NCI-H524 treated with DMSO at 0.1 percent for 48 hours (cell line): ENCODE measurements at regions not wholly inside any gene's neighbourhood (a gene's known extent, or its start where the extent isn't known, plus 50 kb on each side); places are given as distances from the start of the nearest gene placed in this dataset.
A peak's percentile ranks its signal among the peaks of the same experiment; 100 is the strongest.
"Not testable (repeated sequence)": the region's sequence is repeated elsewhere in the genome, so short reads cannot be mapped to it uniquely, and the experiment has no call there.

Experiments
- DNase-seq: peaks from one replicate; lab custom pipeline; 2025; lab: John Stamatoyannopoulos, UW

- peak; percentile 29 for DNase-seq
These were observed 201.2 kb downstream of the RTP5 start for GRCh38 chr2:242070726-242071125.

GRCh38 chr2:242071377-242071776, 201.8 kb downstream of the RTP5 start:
- peak; percentile 29 for DNase-seq

GRCh38 chr2:242071936-242072335, 202.4 kb downstream of the RTP5 start:
- DNase-seq = not testable (repeated sequence)

- DNase-seq = no peak
These were observed 205.6 kb downstream of the RTP5 start for GRCh38 chr2:242075168-242075567.

- DNase-seq = no peak
These were observed 206.2 kb downstream of the RTP5 start for GRCh38 chr2:242075696-242076095.

GRCh38 chr2:242076184-242076583, 206.7 kb downstream of the RTP5 start:
- DNase-seq = not testable (repeated sequence)

GRCh38 chr2:242078426-242078825, 208.9 kb downstream of the RTP5 start:
- DNase-seq = not testable (repeated sequence)

- DNase-seq = not testable (repeated sequence)
These were observed 210.3 kb downstream of the RTP5 start for GRCh38 chr2:242079792-242080191.

- not testable (repeated sequence) for DNase-seq
These were observed 211.2 kb downstream of the RTP5 start for GRCh38 chr2:242080575-242081214.

GRCh38 chr2:242084034-242084433, 214.5 kb downstream of the RTP5 start:
- not testable (repeated sequence) for DNase-seq

GRCh38 chr2:242085024-242085674, 215.6 kb downstream of the RTP5 start:
- not testable (repeated sequence) for DNase-seq

- no peak for DNase-seq
These were observed 216.6 kb downstream of the RTP5 start for GRCh38 chr2:242085941-242086621.

- not testable (repeated sequence) for DNase-seq
These were observed 218.5 kb downstream of the RTP5 start for GRCh38 chr2:242088044-242088443.

- peak; percentile 35 for DNase-seq
These were observed 219.1 kb downstream of the RTP5 start for GRCh38 chr2:242088471-242089212.

GRCh38 chr2:242089213-242089549, 219.7 kb downstream of the RTP5 start:
- not testable (repeated sequence) for DNase-seq

- not testable (repeated sequence) for DNase-seq
These were observed 227.7 kb downstream of the RTP5 start for GRCh38 chr2:242097278-242097677.

GRCh38 chr2:242098034-242098433, 228.5 kb downstream of the RTP5 start:
- no peak for DNase-seq

- no peak for DNase-seq
These were observed 229.1 kb downstream of the RTP5 start for GRCh38 chr2:242098445-242099128.

- DNase-seq = not testable (repeated sequence)
These were observed 233.6 kb downstream of the RTP5 start for GRCh38 chr2:242103093-242103492.

GRCh38 chr2:242104202-242104956, 234.8 kb downstream of the RTP5 start:
- not testable (repeated sequence) for DNase-seq

GRCh38 chr2:242107065-242107464, 237.5 kb downstream of the RTP5 start:
- not testable (repeated sequence) for DNase-seq
